SK-N-MC (cell line): ENCODE measurements at regions not wholly inside any gene's neighbourhood (a gene's known extent, or its start where the extent isn't known, plus 50 kb on each side); places are given as distances from the start of the nearest gene placed in this dataset.

Experiments used
- EZH2 ChIP-seq: fragments of 200-600 bp; sonication (generic); IDR thresholded peaks from one replicate; pipeline ENCODE4 v1.6.1; 2017; ENCODE audit warnings: antibody characterized with exemption
- FOXP2 ChIP-seq: optimal IDR thresholded peaks from 2 replicates; pipeline ENCODE3; 2011; ENCODE audit warnings: mild to moderate bottlenecking, moderate library complexity; ENCODE audit not compliant: insufficient read depth; ENCODE audit errors: extremely low read length, control extremely low read depth
- POLR2AphosphoS5 ChIP-seq: IDR thresholded peaks from 2 replicates; pipeline ENCODE4 v1.6.1; 2012; ENCODE audit warnings: mild to moderate bottlenecking, low read depth, low read length, borderline replicate concordance

- TF ChIP-seq FOXP2, result no peak
- no peak for TF ChIP-seq EZH2
- TF ChIP-seq POLR2AphosphoS5, result no peak
These were observed 156.4 kb downstream of the INHBB start for GRCh38 chr2:120502357-120502756.
